Lung (tissue), 11 donors: ENCODE measurements at regions not wholly inside any gene's neighbourhood (a gene's known extent, or its start where the extent isn't known, plus 50 kb on each side); places are given as distances from the start of the nearest gene placed in this dataset.

Source experiments
- ATAC-seq: fragments of 200-7000 bp; cut with Tn5 transposase; one replicate; pipeline ENCODE4 v1.9.1; 2020; ENCODE audit warnings: moderate number of reproducible peaks; ENCODE audit not compliant: insufficient read depth, low FRiP score
- DNase-seq, 3 donors: peaks; one replicate each; pipeline ENCODE4 v3.0.0-alpha.2; 2013 to 2017
- H3K27ac ChIP-seq, 2 donors: one replicate each; pipeline ENCODE4 v1.5.1; 2013; ENCODE audit warnings: mild to moderate bottlenecking in 2 of 2, moderate library complexity in 2 of 2, control low read depth in 1 of 2, inconsistent platforms in 1 of 2, low read depth in 1 of 2, low read length in 1 of 2
- H3K27me3 ChIP-seq, 3 donors: one replicate each; pipeline ENCODE4 v1.5.1; 2013; ENCODE audit warnings: low read length in 2 of 3; ENCODE audit not compliant: control insufficient read depth in 3 of 3, insufficient read depth in 3 of 3
- H3K36me3 ChIP-seq, 4 donors: one replicate each; pipeline ENCODE4 v1.5.1; 2013; ENCODE audit warnings: low read length in 4 of 4, mild to moderate bottlenecking in 1 of 4, moderate library complexity in 1 of 4; ENCODE audit not compliant: control insufficient read depth in 4 of 4, insufficient read depth in 4 of 4
- H3K4me1 ChIP-seq, 5 donors: one replicate each; pipeline ENCODE4 v1.5.1; 2013; ENCODE audit warnings: low read length in 5 of 5, mild to moderate bottlenecking in 2 of 5, moderate library complexity in 1 of 5; ENCODE audit not compliant: control insufficient read depth in 5 of 5, insufficient read depth in 5 of 5
- H3K4me3 ChIP-seq: one replicate; pipeline ENCODE4 v1.5.1; 2013; ENCODE audit warnings: mild to moderate bottlenecking, control low read depth, moderate library complexity
- H3K9ac ChIP-seq, 2 donors: one replicate each; pipeline ENCODE4 v1.5.1; 2013; ENCODE audit warnings: low read length in 2 of 2, control low read depth in 1 of 2; ENCODE audit not compliant: insufficient read depth in 1 of 2
- H3K9me3 ChIP-seq, 4 donors: one replicate each; pipeline ENCODE4 v1.5.1; 2013; ENCODE audit warnings: low read length in 3 of 4, mild to moderate bottlenecking in 1 of 4, moderate library complexity in 1 of 4; ENCODE audit not compliant: control insufficient read depth in 4 of 4, insufficient read depth in 3 of 4
- CTCF ChIP-seq: IDR thresholded peaks from 2 replicates; pipeline ENCODE4 v1.5.1; 2012; ENCODE audit warnings: mild to moderate bottlenecking; ENCODE audit errors: control extremely low read depth, extremely low read depth
- WGBS, 2 donors: extraction: QIAGEN DNeasy Blood & Tissue Kit; methylation state at CpG; one replicate each; pipeline ENCODE4 v1.1.7; 2013; 5-methylcytosine and 5-hydroxymethylcytosine counted together
- donor health status: control.
- donor health status: control.
- donor health status: Bipolar disorder and iron deficiency.
- donor health status: healthy.
- donor health status: DM: yes; HTN: yes; CAD: no.

GRCh38 chr5:163623986-163624385 is 118.6 kb downstream of the MAT2B start:
- Histone ChIP-seq H3K27ac (no peak overlapping the region), H3K4me1 (no peaks in the 10 kb centered on the region), H3K9ac (no peak overlapping the region), H3K4me3 (no peak overlapping the region), H3K36me3 (no peaks in the 10 kb centered on the region), H3K27me3 (no peaks in the 10 kb centered on the region), H3K9me3 (no peaks in the 10 kb centered on the region)
- 41 to 56% methylated on average over 2 of the region's 2 CpGs for WGBS, 2 donors
- ATAC-seq (no peak), DNase-seq (no peak)
- no peak for TF ChIP-seq CTCF

- Histone ChIP-seq H3K9me3 (no peaks in the 10 kb centered on the region), H3K9ac (no peak overlapping the region), H3K4me3 (no peak overlapping the region), H3K27me3 (no peaks in the 10 kb centered on the region), H3K4me1 (no peaks in the 10 kb centered on the region), H3K27ac (no peak overlapping the region), H3K36me3 (no peaks in the 10 kb centered on the region)
- ATAC-seq, result no peak
- no peak for TF ChIP-seq CTCF
- 85% methylated on average over 5 of the region's 5 CpGs for WGBS, 2 donors
- no peak for DNase-seq
These were observed 119.0 kb downstream of the MAT2B start for GRCh38 chr5:163624431-163624830.

DNA sequence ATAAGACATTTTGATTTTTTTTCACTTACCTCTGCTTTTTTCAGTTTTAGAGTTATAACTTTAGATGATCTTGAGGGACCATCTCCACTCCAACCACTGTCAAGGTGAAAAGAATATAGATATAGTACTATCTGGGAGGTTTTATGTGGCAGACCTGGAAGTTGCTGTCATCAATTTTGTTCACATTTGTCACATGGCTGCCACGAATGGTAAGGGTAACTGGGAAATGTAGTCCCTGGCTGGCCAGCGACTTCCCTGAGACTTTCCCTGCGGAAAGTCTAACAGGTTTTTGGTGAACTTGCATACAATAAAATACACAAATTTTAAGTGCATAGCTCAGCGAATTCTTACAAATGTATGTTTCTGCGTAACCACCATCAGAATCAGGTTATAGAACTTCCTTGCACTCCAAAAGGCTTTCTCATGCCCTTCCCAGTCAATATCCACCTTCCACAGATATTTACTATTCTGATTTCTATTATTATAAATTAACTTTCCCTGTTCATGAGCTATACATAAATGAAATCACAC is 121.5 kb downstream of the MAT2B start:
- ATAC-seq (no peak), DNase-seq (no peak)
- no peaks in the 10 kb centered on the region for H3K36me3 ChIP-seq
- no peaks in the 10 kb centered on the region for H3K4me1 ChIP-seq
- H3K9me3 ChIP-seq, result no peaks in the 10 kb centered on the region
- no peak overlapping the region for H3K9ac ChIP-seq
- no peak overlapping the region for H3K27ac ChIP-seq
- no peak for TF ChIP-seq CTCF
- H3K27me3 ChIP-seq, result no peaks in the 10 kb centered on the region
- no peak overlapping the region for H3K4me3 ChIP-seq
- 86% methylated on average over 5 of the region's 5 CpGs for WGBS, 2 donors

DNA sequence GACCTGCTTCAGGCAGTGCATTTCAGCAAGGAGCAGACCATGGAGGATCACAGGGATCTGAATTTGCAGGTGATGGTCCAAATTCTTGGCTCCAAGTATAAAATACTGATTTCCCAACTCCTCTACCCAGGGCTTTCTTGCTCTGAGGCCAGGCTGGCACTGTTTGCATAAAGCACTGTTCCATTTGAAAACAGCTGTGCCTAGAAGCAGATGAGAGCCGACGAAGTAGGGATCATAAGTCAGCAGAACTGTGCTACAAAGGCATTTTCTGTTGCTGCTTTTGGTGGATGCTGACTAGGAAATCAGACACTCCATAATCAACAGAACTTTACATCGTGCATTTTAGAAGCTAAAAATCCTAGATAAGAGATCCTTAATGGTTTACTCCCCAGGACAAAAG is 126.4 kb downstream of the MAT2B start:
- H3K9ac ChIP-seq, result no peak overlapping the region
- no peaks in the 10 kb centered on the region for H3K4me1 ChIP-seq
- DNase-seq (peak in 1 of 3 donors; percentile 23), ATAC-seq (no peak)
- no peak overlapping the region for H3K27ac ChIP-seq
- no peak for TF ChIP-seq CTCF
- no peaks in the 10 kb centered on the region for H3K9me3 ChIP-seq
- H3K4me3 ChIP-seq, result no peak overlapping the region
- no peaks in the 10 kb centered on the region for H3K36me3 ChIP-seq
- 42 to 72% methylated on average over 3 of the region's 3 CpGs for WGBS, 2 donors
- H3K27me3 ChIP-seq, result no peaks in the 10 kb centered on the region
